GM18867 (cell line): ENCODE measurements at regions not wholly inside any gene's neighbourhood (a gene's known extent, or its start where the extent isn't known, plus 50 kb on each side); places are given as distances from the start of the nearest gene placed in this dataset.
"Not testable (repeated sequence)": the region's sequence is repeated elsewhere in the genome, so short reads cannot be mapped to it uniquely, and the experiment has no call there.

Source experiments
- ATAC-seq: cut with Tn5 transposase; IDR thresholded peaks from one replicate; pipeline ENCODE4 v1.9.1; 2021; ENCODE audit warnings: mild to moderate bottlenecking, moderate library complexity; ENCODE audit not compliant: unreplicated experiment

GRCh38 chr5:29148073-29148472, 2045.4 kb upstream of the CDH6 start:
- no peak for ATAC-seq

- no peak for ATAC-seq
These were observed 2050.2 kb upstream of the CDH6 start for GRCh38 chr5:29143266-29143665.

GRCh38 chr5:29134418-29134817, 2059.1 kb upstream of the CDH6 start:
- no peak for ATAC-seq

- ATAC-seq = no peak
These were observed 2062.2 kb upstream of the CDH6 start for GRCh38 chr5:29131285-29131684.

GRCh38 chr5:29130786-29131185, 2062.7 kb upstream of the CDH6 start:
- no peak for ATAC-seq

GRCh38 chr5:29127524-29128156, 2065.8 kb upstream of the CDH6 start:
- not testable (repeated sequence) for ATAC-seq

- ATAC-seq = not testable (repeated sequence)
These were observed 2067.0 kb upstream of the CDH6 start for GRCh38 chr5:29126462-29126861.

- no peak for ATAC-seq
These were observed 2071.2 kb upstream of the CDH6 start for GRCh38 chr5:29122306-29122705.

- ATAC-seq = no peak
These were observed 2076.0 kb upstream of the CDH9 start for GRCh38 chr5:29114331-29114768.

- ATAC-seq = no peak
These were observed 2075.1 kb upstream of the CDH9 start for GRCh38 chr5:29113516-29113915.

- ATAC-seq = no peak
These were observed 2061.2 kb upstream of the CDH9 start for GRCh38 chr5:29099585-29099984.

GRCh38 chr5:29089591-29090130, 2051.3 kb upstream of the CDH9 start:
- no peak for ATAC-seq

- ATAC-seq = no peak
These were observed 2046.8 kb upstream of the CDH9 start for GRCh38 chr5:29085142-29085541.

- no peak for ATAC-seq
These were observed 2041.4 kb upstream of the CDH9 start for GRCh38 chr5:29079771-29080170.

GRCh38 chr5:29077451-29077850, 2039.1 kb upstream of the CDH9 start:
- no peak for ATAC-seq

GRCh38 chr5:29069104-29069402, 2030.7 kb upstream of the CDH9 start:
- no peak for ATAC-seq

GRCh38 chr5:29061381-29061780, 2023.0 kb upstream of the CDH9 start:
- no peak for ATAC-seq

- no peak for ATAC-seq
These were observed 2016.3 kb upstream of the CDH9 start for GRCh38 chr5:29054694-29055093.

GRCh38 chr5:29054282-29054681, 2015.9 kb upstream of the CDH9 start:
- ATAC-seq = no peak

- ATAC-seq = no peak
These were observed 2013.1 kb upstream of the CDH9 start for GRCh38 chr5:29051509-29051908.

- no peak for ATAC-seq
These were observed 2003.8 kb upstream of the CDH9 start for GRCh38 chr5:29042152-29042551.

GRCh38 chr5:29040404-29040803, 2002.0 kb upstream of the CDH9 start:
- no peak for ATAC-seq

- ATAC-seq = no peak
These were observed 2001.6 kb upstream of the CDH9 start for GRCh38 chr5:29039994-29040393.
